H1 (cell line): ENCODE measurements at regions not wholly inside any gene's neighbourhood (a gene's known extent, or its start where the extent isn't known, plus 50 kb on each side); places are given as distances from the start of the nearest gene placed in this dataset.

Experiments
- CTCF ChIA-PET: fragments of 300-600 bp; sonication (Branson Sonifier 250); formaldehyde crosslinking; loops from one replicate; lab custom pipeline; 2021; ENCODE audit not compliant: partially characterized antibody; lab: Charles Lee
- POLR2A ChIA-PET: fragments of 300-600 bp; sonication (Branson Sonifier 250); formaldehyde crosslinking; loops from one replicate; lab custom pipeline; 2021; ENCODE audit warnings: inconsistent platforms; ENCODE audit not compliant: partially characterized antibody; lab: Charles Lee
- DNase-seq, 2 experiments: peaks; one replicate each; pipeline versions ENCODE4 v3.0.0 to v3.0.0-alpha.2; 2010 to 2022; ENCODE audit warnings: low spot score in 2 of 2, low read depth in 1 of 2, mixed read lengths in 1 of 2
- FAIRE-seq: peaks from 2 replicates; lab custom pipeline; 2011; peaks lifted over from hg19 to GRCh38; lab: Jason Lieb, UNC
- H2AFZ ChIP-seq: 2 replicates; pipeline ENCODE4 v1.8.1; 2012; ENCODE audit warnings: low read length, inconsistent platforms
- H2AK5ac ChIP-seq: 2 replicates; pipeline ENCODE4 v1.6.1; 2013; ENCODE audit warnings: low read depth, low read length
- H2BK120ac ChIP-seq: replicated peaks from 2 replicates; pipeline ENCODE3; 2013; ENCODE audit warnings: low read depth, low read length, inconsistent platforms
- H2BK12ac ChIP-seq: 2 replicates; pipeline ENCODE4 v1.6.1; 2013; ENCODE audit warnings: low read depth, low read length
- H2BK15ac ChIP-seq: 2 replicates; pipeline ENCODE4 v1.6.1; 2013; ENCODE audit warnings: low read length
- H2BK20ac ChIP-seq: 2 replicates; pipeline ENCODE4 v1.6.1; 2013; ENCODE audit warnings: low read length
- H2BK5ac ChIP-seq: 2 replicates; pipeline ENCODE4 v1.6.1; 2013; ENCODE audit warnings: low read depth, low read length
- H3K14ac ChIP-seq: 2 replicates; pipeline ENCODE4 v1.6.1; 2013; ENCODE audit warnings: inconsistent platforms; ENCODE audit not compliant: insufficient read length
- H3K18ac ChIP-seq: 2 replicates; pipeline ENCODE4 v1.6.1; 2013; ENCODE audit warnings: low read length; ENCODE audit errors: extremely low read depth
- H3K23ac ChIP-seq: 2 replicates; pipeline ENCODE4 v1.6.1; 2013; ENCODE audit warnings: inconsistent platforms; ENCODE audit not compliant: insufficient read length
- H3K23me2 ChIP-seq: 2 replicates; pipeline ENCODE4 v1.6.1; 2013; ENCODE audit warnings: low read depth, low read length
- H3K27ac ChIP-seq: 2 replicates; pipeline ENCODE4 v1.6.1; 2011; ENCODE audit warnings: low read depth, low read length, inconsistent platforms
- H3K27me3 ChIP-seq, 4 experiments: replicated peaks in 1 of 4; 1 replicate in 1 of 4; 2 replicates in 3 of 4; pipeline versions ENCODE4 v1.6.1 to v1.8.1; 2011 to 2013; ENCODE audit warnings: low read length in 3 of 4, mild to moderate bottlenecking in 3 of 4, inconsistent platforms in 2 of 4, mixed read lengths in 2 of 4, moderate library complexity in 1 of 4; ENCODE audit not compliant: control insufficient read depth in 3 of 4, insufficient read depth in 3 of 4; ENCODE audit errors: extremely low read depth in 1 of 4
- H3K36me3 ChIP-seq, 4 experiments: 2 replicates each; pipeline versions ENCODE4 v1.6.1 to v1.8.1; 2011 to 2013; ENCODE audit warnings: mild to moderate bottlenecking in 4 of 4, low read length in 3 of 4, moderate library complexity in 2 of 4, control low read depth in 1 of 4, inconsistent platforms in 1 of 4; ENCODE audit not compliant: insufficient read depth in 4 of 4, control insufficient read depth in 2 of 4
- H3K4ac ChIP-seq: replicated peaks from 2 replicates; pipeline ENCODE3; 2013; ENCODE audit warnings: low read length, low read depth, mixed read lengths, inconsistent platforms; ENCODE audit not compliant: insufficient read length
- H3K4me1 ChIP-seq, 4 experiments: replicated peaks in 1 of 4; 1 replicate in 1 of 4; 2 replicates in 3 of 4; pipeline versions ENCODE4 v1.6.1 to v1.8.1; 2011 to 2013; ENCODE audit warnings: low read length in 3 of 4, inconsistent platforms in 2 of 4, mixed read lengths in 1 of 4; ENCODE audit not compliant: insufficient read depth in 4 of 4, control insufficient read depth in 3 of 4
- H3K4me2 ChIP-seq, 2 experiments: 2 replicates each; pipeline versions ENCODE4 v1.6.1 to v1.8.1; 2011 to 2013; ENCODE audit warnings: low read depth in 2 of 2, low read length in 2 of 2, control low read depth in 1 of 2, inconsistent platforms in 1 of 2, mild to moderate bottlenecking in 1 of 2; ENCODE audit not compliant: insufficient read depth in 1 of 2
- H3K4me3 ChIP-seq, 4 experiments: fragments of 200-600, 300-600 bp in 1 of 4; sonication (generic), shearing (Covaris generic), sonication (Bioruptor Twin) in 1 of 4; 2 replicates each; pipeline versions ENCODE4 v1.5.1 to v1.8.1; 2011 to 2016; ENCODE audit warnings: low read length in 4 of 4, low read depth in 3 of 4, control low read depth in 2 of 4, inconsistent platforms in 2 of 4, mild to moderate bottlenecking in 2 of 4, mixed read lengths in 1 of 4, moderate library complexity in 1 of 4; ENCODE audit not compliant: insufficient read depth in 2 of 4; ENCODE audit errors: extremely low read depth in 1 of 4
- H3K56ac ChIP-seq: replicated peaks from 2 replicates; pipeline ENCODE3; 2013; ENCODE audit warnings: low read depth, mild to moderate bottlenecking, mixed read lengths, low read length, inconsistent platforms; ENCODE audit not compliant: insufficient read length
- H3K79me1 ChIP-seq: 2 replicates; pipeline ENCODE4 v1.6.1; 2013; ENCODE audit warnings: low read depth, low read length, control low read depth
- H3K79me2 ChIP-seq, 2 experiments: 2 replicates each; pipeline versions ENCODE4 v1.6.1 to v1.8.1; 2012 to 2013; ENCODE audit warnings: low read length in 2 of 2, mild to moderate bottlenecking in 2 of 2, inconsistent platforms in 1 of 2; ENCODE audit not compliant: insufficient read depth in 2 of 2, control insufficient read depth in 1 of 2
- H3K9ac ChIP-seq, 4 experiments: replicated peaks in 1 of 4; 1 replicate in 1 of 4; 2 replicates in 3 of 4; pipeline versions ENCODE4 v1.6.1 to v1.8.1; 2011 to 2013; ENCODE audit warnings: low read depth in 3 of 4, low read length in 3 of 4, control low read depth in 2 of 4, mild to moderate bottlenecking in 2 of 4, moderate library complexity in 2 of 4, inconsistent platforms in 1 of 4; ENCODE audit errors: extremely low read depth in 1 of 4
- H3K9me3 ChIP-seq, 2 experiments: 2 replicates each; pipeline versions ENCODE4 v1.6.1 to v1.8.1; 2012 to 2013; ENCODE audit warnings: mild to moderate bottlenecking in 2 of 2, moderate library complexity in 2 of 2, control low read depth in 1 of 2, inconsistent platforms in 1 of 2, low read depth in 1 of 2, low read length in 1 of 2, mixed read lengths in 1 of 2; ENCODE audit not compliant: insufficient read depth in 2 of 2
- H4K20me1 ChIP-seq, 2 experiments: replicated peaks in 1 of 2; 2 replicates each; pipeline versions ENCODE3 to v1.8.1; 2011 to 2013; ENCODE audit warnings: inconsistent platforms in 2 of 2, low read length in 2 of 2, mild to moderate bottlenecking in 1 of 2; ENCODE audit not compliant: insufficient read depth in 2 of 2, control insufficient read depth in 1 of 2
- H4K5ac ChIP-seq: 2 replicates; pipeline ENCODE4 v1.6.1; 2013; ENCODE audit warnings: low read length, low read depth, mixed read lengths, inconsistent platforms; ENCODE audit not compliant: insufficient read length
- H4K8ac ChIP-seq: 2 replicates; pipeline ENCODE4 v1.8.0; 2013; ENCODE audit warnings: mild to moderate bottlenecking, moderate library complexity, low read length, inconsistent platforms; ENCODE audit not compliant: insufficient read depth; ENCODE audit errors: extremely low read depth
- H4K91ac ChIP-seq: replicated peaks from 2 replicates; pipeline ENCODE3; 2013; ENCODE audit warnings: low read length, mixed read lengths, inconsistent platforms; ENCODE audit not compliant: insufficient read length
- ASH2L ChIP-seq: fragments of 200-600, 300-600 bp; sonication (generic); IDR thresholded peaks from one replicate; pipeline ENCODE4 v1.7.1; 2017; ENCODE audit warnings: low read length
- CHD2 ChIP-seq: IDR thresholded peaks from 2 replicates; pipeline ENCODE4 v1.6.1; 2012; ENCODE audit warnings: low read length, improper control_type of control experiment
- CREB1 ChIP-seq: IDR thresholded peaks from 2 replicates; pipeline ENCODE4 v1.6.1; 2012; ENCODE audit warnings: inconsistent platforms
- CTBP2 ChIP-seq: IDR thresholded peaks from 2 replicates; pipeline ENCODE4 v1.7.0; 2011; ENCODE audit warnings: borderline replicate concordance, mild to moderate bottlenecking, moderate library complexity, mixed read lengths, low read length; ENCODE audit not compliant: insufficient read depth, insufficient read length
- EGR1 ChIP-seq: IDR thresholded peaks from 2 replicates; pipeline ENCODE4 v1.6.1; 2011; ENCODE audit warnings: low read depth, low read length, borderline replicate concordance
- EZH2 ChIP-seq: fragments of 200-600 bp; sonication (generic); IDR thresholded peaks from 2 replicates; pipeline ENCODE4 v1.7.1; 2012; ENCODE audit warnings: low read depth, mild to moderate bottlenecking, moderate library complexity, low read length, inconsistent platforms; ENCODE audit not compliant: severe bottlenecking
- GTF2F1 ChIP-seq: IDR thresholded peaks from 2 replicates; pipeline ENCODE4 v1.6.1; 2012; ENCODE audit warnings: low read depth, low read length, improper control_type of control experiment, borderline replicate concordance
- HDAC2 ChIP-seq, 2 experiments: fragments of 300-600 bp in 1 of 2; sonication (generic) in 1 of 2; IDR thresholded peaks; 2 replicates each; pipeline ENCODE4 v1.6.1; 2011 to 2012; ENCODE audit warnings: low read depth in 2 of 2, low read length in 2 of 2, mild to moderate bottlenecking in 2 of 2, moderate library complexity in 2 of 2, borderline replicate concordance in 1 of 2, inconsistent platforms in 1 of 2
- JUN ChIP-seq: IDR thresholded peaks from 2 replicates; pipeline ENCODE4 v1.6.1; 2011; ENCODE audit warnings: low read depth, mild to moderate bottlenecking, improper control_type of control experiment, low read length
- KDM4A ChIP-seq: IDR thresholded peaks from one replicate; pipeline ENCODE4 v1.7.1; 2012; ENCODE audit warnings: low read depth, mild to moderate bottlenecking, moderate library complexity, low read length, inconsistent platforms; ENCODE audit not compliant: severe bottlenecking
- KDM5A ChIP-seq: fragments of 200-600 bp; IDR thresholded peaks from 2 replicates; pipeline ENCODE4 v1.7.1; 2012; ENCODE audit warnings: mild to moderate bottlenecking, low read length, inconsistent platforms, mixed read lengths
- PHF8 ChIP-seq: fragments of 200-600 bp; sonication (generic); conservative IDR thresholded peaks from 2 replicates; pipeline ENCODE4 v1.7.1; 2012; ENCODE audit warnings: low read depth, mild to moderate bottlenecking, inconsistent platforms, low read length, moderate library complexity
- RXRA ChIP-seq: IDR thresholded peaks from 2 replicates; pipeline ENCODE4 v1.6.1; 2011; ENCODE audit warnings: low read depth, mild to moderate bottlenecking, low read length, moderate library complexity; ENCODE audit not compliant: insufficient read depth
- SP1 ChIP-seq: IDR thresholded peaks from 2 replicates; pipeline ENCODE4 v1.6.1; 2011; ENCODE audit warnings: low read depth, low read length
- TBP ChIP-seq: IDR thresholded peaks from 2 replicates; pipeline ENCODE4 v1.6.1; 2011; ENCODE audit warnings: low read depth, low read length, improper control_type of control experiment
- TCF12 ChIP-seq: IDR thresholded peaks from 2 replicates; pipeline ENCODE4 v1.6.1; 2011; ENCODE audit warnings: low read depth, mild to moderate bottlenecking, low read length
- WGBS, 2 experiments: shearing (Covaris generic) in 1 of 2; methylation state at CpG; one replicate each; pipeline versions ENCODE4 v1.1.6 to v1.1.7; 2013 to 2015; ENCODE audit warnings: low lambda C conversion rate in 2 of 2, mixed read lengths in 2 of 2, inconsistent platforms in 1 of 2, low coverage in 1 of 2, missing lambda C conversion rate in 1 of 2; ENCODE audit not compliant: insufficient replicate concordance in 2 of 2, insufficient coverage in 1 of 2, insufficient read length in 1 of 2; ENCODE audit errors: extremely low coverage in 1 of 2, missing lambda C conversion rate in 1 of 2; 5-methylcytosine and 5-hydroxymethylcytosine counted together

DNA sequence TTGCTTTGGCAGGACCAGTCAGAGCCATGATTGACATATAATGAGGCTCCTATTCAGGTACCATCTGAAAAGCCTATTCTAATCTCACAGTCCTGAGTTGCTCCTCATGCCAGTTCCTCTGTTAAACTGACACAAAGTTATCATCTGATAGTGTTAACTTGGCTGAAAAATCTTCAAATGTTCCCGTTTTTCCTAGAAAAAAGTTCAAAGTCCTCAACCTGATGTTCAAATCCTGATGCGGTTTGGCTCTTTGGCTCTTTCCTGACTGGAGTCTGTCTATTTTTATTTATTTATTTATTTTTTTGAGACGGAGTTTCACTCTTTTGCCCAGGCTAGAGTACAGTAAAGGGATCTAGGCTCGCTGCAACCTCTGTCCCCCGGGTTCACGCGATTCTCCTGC is 244.2 kb downstream of the ANKRD50 start:
- Histone ChIP-seq H3K4ac (no peak overlapping the region), H2BK120ac (no peak overlapping the region), H3K27ac (no peak overlapping the region), H2BK20ac (no peak overlapping the region), H3K9me3 (peaks cover 12 to 17% of the 10 kb centered on the region in 2 experiments; a peak in 3 of 4 replicates), H3K79me2 (no peaks in the 10 kb centered on the region), H3K27me3 (no peaks in the 10 kb centered on the region), H4K8ac (no peak overlapping the region), H3K4me1 (no peaks in the 10 kb centered on the region), H3K79me1 (no peaks in the 10 kb centered on the region), H3K4me2 (no peak overlapping the region), H4K91ac (no peak overlapping the region), H4K5ac (no peak overlapping the region), H3K23me2 (peaks cover 2% of the 10 kb centered on the region; the same call in 1 of the 2 replicates), H3K23ac (no peak overlapping the region), H2AFZ (no peak overlapping the region), H3K56ac (no peak overlapping the region), H2BK5ac (no peak overlapping the region), H2BK15ac (no peak overlapping the region), H2AK5ac (no peak overlapping the region), H3K14ac (no peak overlapping the region), H3K4me3 (no peak overlapping the region), H3K36me3 (peaks cover 0 to 4% (median 0%) of the 10 kb centered on the region in 4 experiments; a peak in 2 of 8 replicates), H3K18ac (no peak overlapping the region), H4K20me1 (no peaks in the 10 kb centered on the region), H3K9ac (no peak overlapping the region), H2BK12ac (no peak overlapping the region)
- DNase-seq: no peak
- ChIA-PET POLR2A (no interaction called here), CTCF (no interaction called here)
- WGBS, 2 experiments: 92% methylated on average over 7 of the region's 7 CpGs; no CpG with 5 or more reads in 1 of the 2 experiments
- FAIRE-seq: no peak
- TF ChIP-seq JUN (no peak), KDM5A (no peak), CREB1 (no peak), GTF2F1 (no peak), TBP (no peak), CTBP2 (no peak), PHF8 (no peak), HDAC2 (IDR thresholded peaks at IDR 0.05; ENCODE audit: borderline replicate concordance in 1 of 2, low read depth in 2 of 2, low read length in 2 of 2) (no peak), KDM4A (no peak), EZH2 (no peak), CHD2 (no peak), SP1 (no peak), ASH2L (no peak), EGR1 (no peak), TCF12 (no peak), RXRA (no peak)
